ENCODE measurements at regions not wholly inside any gene's neighbourhood (a gene's known extent, or its start where the extent isn't known, plus 50 kb on each side); places are given as distances from the start of the nearest gene placed in this dataset.

DNA sequence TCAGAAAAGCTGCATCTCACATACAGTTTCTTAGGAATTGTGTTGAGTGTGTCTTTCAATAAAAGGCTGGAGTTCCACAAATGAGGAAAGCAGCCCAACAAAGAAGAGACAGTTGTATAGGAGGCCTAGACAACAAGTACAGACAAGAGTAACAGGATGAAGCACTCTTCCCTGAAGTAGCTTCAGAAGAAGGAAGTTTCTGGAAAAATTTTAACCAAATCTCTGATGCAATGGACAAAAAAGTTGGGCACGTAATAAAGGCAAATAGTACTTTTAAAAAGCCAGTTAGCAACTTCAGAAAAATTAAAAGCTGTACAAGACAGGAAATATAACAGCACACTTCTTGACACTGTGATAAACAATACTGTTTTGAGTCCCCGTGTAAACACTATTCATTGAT, 134.1 kb upstream of the PLEKHG7 start:
- TF ChIP-seq EZH2 (IDR thresholded peaks at IDR 0.05) (no peak), POLR2AphosphoS5 (IDR thresholded peaks at IDR 0.05; ENCODE audit: borderline replicate concordance, low read depth, low read length) (no peak)
